H1 (cell line): ENCODE measurements at regions not wholly inside any gene's neighbourhood (a gene's known extent, or its start where the extent isn't known, plus 50 kb on each side); places are given as distances from the start of the nearest gene placed in this dataset.

Source experiments
- CTCF ChIA-PET: fragments of 300-600 bp; sonication (Branson Sonifier 250); formaldehyde crosslinking; loops from one replicate; lab custom pipeline; 2021; ENCODE audit not compliant: partially characterized antibody; lab: Charles Lee
- POLR2A ChIA-PET: fragments of 300-600 bp; sonication (Branson Sonifier 250); formaldehyde crosslinking; loops from one replicate; lab custom pipeline; 2021; ENCODE audit warnings: inconsistent platforms; ENCODE audit not compliant: partially characterized antibody; lab: Charles Lee
- DNase-seq, 2 experiments: peaks; one replicate each; pipeline versions ENCODE4 v3.0.0 to v3.0.0-alpha.2; 2010 to 2022; ENCODE audit warnings: low spot score in 2 of 2, low read depth in 1 of 2, mixed read lengths in 1 of 2
- FAIRE-seq: peaks from 2 replicates; lab custom pipeline; 2011; peaks lifted over from hg19 to GRCh38; lab: Jason Lieb, UNC
- H2AFZ ChIP-seq: 2 replicates; pipeline ENCODE4 v1.8.1; 2012; ENCODE audit warnings: low read length, inconsistent platforms
- H2AK5ac ChIP-seq: 2 replicates; pipeline ENCODE4 v1.6.1; 2013; ENCODE audit warnings: low read depth, low read length
- H2BK120ac ChIP-seq: replicated peaks from 2 replicates; pipeline ENCODE3; 2013; ENCODE audit warnings: low read depth, low read length, inconsistent platforms
- H2BK12ac ChIP-seq: 2 replicates; pipeline ENCODE4 v1.6.1; 2013; ENCODE audit warnings: low read depth, low read length
- H2BK15ac ChIP-seq: 2 replicates; pipeline ENCODE4 v1.6.1; 2013; ENCODE audit warnings: low read length
- H2BK20ac ChIP-seq: 2 replicates; pipeline ENCODE4 v1.6.1; 2013; ENCODE audit warnings: low read length
- H2BK5ac ChIP-seq: 2 replicates; pipeline ENCODE4 v1.6.1; 2013; ENCODE audit warnings: low read depth, low read length
- H3K14ac ChIP-seq: 2 replicates; pipeline ENCODE4 v1.6.1; 2013; ENCODE audit warnings: inconsistent platforms; ENCODE audit not compliant: insufficient read length
- H3K18ac ChIP-seq: 2 replicates; pipeline ENCODE4 v1.6.1; 2013; ENCODE audit warnings: low read length; ENCODE audit errors: extremely low read depth
- H3K23ac ChIP-seq: 2 replicates; pipeline ENCODE4 v1.6.1; 2013; ENCODE audit warnings: inconsistent platforms; ENCODE audit not compliant: insufficient read length
- H3K23me2 ChIP-seq: 2 replicates; pipeline ENCODE4 v1.6.1; 2013; ENCODE audit warnings: low read depth, low read length
- H3K27ac ChIP-seq: 2 replicates; pipeline ENCODE4 v1.6.1; 2011; ENCODE audit warnings: low read depth, low read length, inconsistent platforms
- H3K27me3 ChIP-seq, 4 experiments: replicated peaks in 1 of 4; 1 replicate in 1 of 4; 2 replicates in 3 of 4; pipeline versions ENCODE4 v1.6.1 to v1.8.1; 2011 to 2013; ENCODE audit warnings: low read length in 3 of 4, mild to moderate bottlenecking in 3 of 4, inconsistent platforms in 2 of 4, mixed read lengths in 2 of 4, moderate library complexity in 1 of 4; ENCODE audit not compliant: control insufficient read depth in 3 of 4, insufficient read depth in 3 of 4; ENCODE audit errors: extremely low read depth in 1 of 4
- H3K36me3 ChIP-seq, 4 experiments: 2 replicates each; pipeline versions ENCODE4 v1.6.1 to v1.8.1; 2011 to 2013; ENCODE audit warnings: mild to moderate bottlenecking in 4 of 4, low read length in 3 of 4, moderate library complexity in 2 of 4, control low read depth in 1 of 4, inconsistent platforms in 1 of 4; ENCODE audit not compliant: insufficient read depth in 4 of 4, control insufficient read depth in 2 of 4
- H3K4ac ChIP-seq: replicated peaks from 2 replicates; pipeline ENCODE3; 2013; ENCODE audit warnings: low read length, low read depth, mixed read lengths, inconsistent platforms; ENCODE audit not compliant: insufficient read length
- H3K4me1 ChIP-seq, 4 experiments: replicated peaks in 1 of 4; 1 replicate in 1 of 4; 2 replicates in 3 of 4; pipeline versions ENCODE4 v1.6.1 to v1.8.1; 2011 to 2013; ENCODE audit warnings: low read length in 3 of 4, inconsistent platforms in 2 of 4, mixed read lengths in 1 of 4; ENCODE audit not compliant: insufficient read depth in 4 of 4, control insufficient read depth in 3 of 4
- H3K4me2 ChIP-seq, 2 experiments: 2 replicates each; pipeline versions ENCODE4 v1.6.1 to v1.8.1; 2011 to 2013; ENCODE audit warnings: low read depth in 2 of 2, low read length in 2 of 2, control low read depth in 1 of 2, inconsistent platforms in 1 of 2, mild to moderate bottlenecking in 1 of 2; ENCODE audit not compliant: insufficient read depth in 1 of 2
- H3K4me3 ChIP-seq, 4 experiments: fragments of 200-600, 300-600 bp in 1 of 4; sonication (generic), shearing (Covaris generic), sonication (Bioruptor Twin) in 1 of 4; 2 replicates each; pipeline versions ENCODE4 v1.5.1 to v1.8.1; 2011 to 2016; ENCODE audit warnings: low read length in 4 of 4, low read depth in 3 of 4, control low read depth in 2 of 4, inconsistent platforms in 2 of 4, mild to moderate bottlenecking in 2 of 4, mixed read lengths in 1 of 4, moderate library complexity in 1 of 4; ENCODE audit not compliant: insufficient read depth in 2 of 4; ENCODE audit errors: extremely low read depth in 1 of 4
- H3K56ac ChIP-seq: replicated peaks from 2 replicates; pipeline ENCODE3; 2013; ENCODE audit warnings: low read depth, mild to moderate bottlenecking, mixed read lengths, low read length, inconsistent platforms; ENCODE audit not compliant: insufficient read length
- H3K79me1 ChIP-seq: 2 replicates; pipeline ENCODE4 v1.6.1; 2013; ENCODE audit warnings: low read depth, low read length, control low read depth
- H3K79me2 ChIP-seq, 2 experiments: 2 replicates each; pipeline versions ENCODE4 v1.6.1 to v1.8.1; 2012 to 2013; ENCODE audit warnings: low read length in 2 of 2, mild to moderate bottlenecking in 2 of 2, inconsistent platforms in 1 of 2; ENCODE audit not compliant: insufficient read depth in 2 of 2, control insufficient read depth in 1 of 2
- H3K9ac ChIP-seq, 4 experiments: replicated peaks in 1 of 4; 1 replicate in 1 of 4; 2 replicates in 3 of 4; pipeline versions ENCODE4 v1.6.1 to v1.8.1; 2011 to 2013; ENCODE audit warnings: low read depth in 3 of 4, low read length in 3 of 4, control low read depth in 2 of 4, mild to moderate bottlenecking in 2 of 4, moderate library complexity in 2 of 4, inconsistent platforms in 1 of 4; ENCODE audit errors: extremely low read depth in 1 of 4
- H3K9me3 ChIP-seq, 2 experiments: 2 replicates each; pipeline versions ENCODE4 v1.6.1 to v1.8.1; 2012 to 2013; ENCODE audit warnings: mild to moderate bottlenecking in 2 of 2, moderate library complexity in 2 of 2, control low read depth in 1 of 2, inconsistent platforms in 1 of 2, low read depth in 1 of 2, low read length in 1 of 2, mixed read lengths in 1 of 2; ENCODE audit not compliant: insufficient read depth in 2 of 2
- H4K20me1 ChIP-seq, 2 experiments: replicated peaks in 1 of 2; 2 replicates each; pipeline versions ENCODE3 to v1.8.1; 2011 to 2013; ENCODE audit warnings: inconsistent platforms in 2 of 2, low read length in 2 of 2, mild to moderate bottlenecking in 1 of 2; ENCODE audit not compliant: insufficient read depth in 2 of 2, control insufficient read depth in 1 of 2
- H4K5ac ChIP-seq: 2 replicates; pipeline ENCODE4 v1.6.1; 2013; ENCODE audit warnings: low read length, low read depth, mixed read lengths, inconsistent platforms; ENCODE audit not compliant: insufficient read length
- H4K8ac ChIP-seq: 2 replicates; pipeline ENCODE4 v1.8.0; 2013; ENCODE audit warnings: mild to moderate bottlenecking, moderate library complexity, low read length, inconsistent platforms; ENCODE audit not compliant: insufficient read depth; ENCODE audit errors: extremely low read depth
- H4K91ac ChIP-seq: replicated peaks from 2 replicates; pipeline ENCODE3; 2013; ENCODE audit warnings: low read length, mixed read lengths, inconsistent platforms; ENCODE audit not compliant: insufficient read length
- ASH2L ChIP-seq: fragments of 200-600, 300-600 bp; sonication (generic); IDR thresholded peaks from one replicate; pipeline ENCODE4 v1.7.1; 2017; ENCODE audit warnings: low read length
- EZH2 ChIP-seq: fragments of 200-600 bp; sonication (generic); IDR thresholded peaks from 2 replicates; pipeline ENCODE4 v1.7.1; 2012; ENCODE audit warnings: low read depth, mild to moderate bottlenecking, moderate library complexity, low read length, inconsistent platforms; ENCODE audit not compliant: severe bottlenecking
- GTF2F1 ChIP-seq: IDR thresholded peaks from 2 replicates; pipeline ENCODE4 v1.6.1; 2012; ENCODE audit warnings: low read depth, low read length, improper control_type of control experiment, borderline replicate concordance
- HDAC6 ChIP-seq: IDR thresholded peaks from one replicate; pipeline ENCODE4 v1.7.1; 2012; ENCODE audit warnings: low read depth, mild to moderate bottlenecking, inconsistent platforms, low read length, moderate library complexity
- RAD21 ChIP-seq, 2 experiments: IDR thresholded peaks in 1 of 2; conservative IDR thresholded peaks in 1 of 2; 2 replicates each; pipeline ENCODE4 v1.6.1; 2011; ENCODE audit warnings: low read depth in 2 of 2, low read length in 2 of 2, improper control_type of control experiment in 1 of 2, inconsistent platforms in 1 of 2, mild to moderate bottlenecking in 1 of 2, moderate library complexity in 1 of 2
- RBBP5 ChIP-seq: IDR thresholded peaks from 2 replicates; pipeline ENCODE4 v1.7.1; 2012; ENCODE audit warnings: low read depth, mild to moderate bottlenecking, inconsistent platforms, low read length, moderate library complexity, borderline replicate concordance
- SIRT6 ChIP-seq: IDR thresholded peaks from one replicate; pipeline ENCODE4 v1.7.1; 2012; ENCODE audit warnings: low read length, inconsistent platforms
- SIX5 ChIP-seq: IDR thresholded peaks from 2 replicates; pipeline ENCODE4 v1.6.1; 2011; ENCODE audit warnings: mild to moderate bottlenecking, low read depth, low read length
- SP2 ChIP-seq: IDR thresholded peaks from 2 replicates; pipeline ENCODE4 v1.6.1; 2012; ENCODE audit warnings: mild to moderate bottlenecking, low read length, inconsistent platforms
- TF ChIP-seq, protein P1 (sequence below): IDR thresholded peaks from 2 replicates; pipeline ENCODE4 v1.6.1; 2011; ENCODE audit warnings: low read length, improper control_type of control experiment

DNA sequence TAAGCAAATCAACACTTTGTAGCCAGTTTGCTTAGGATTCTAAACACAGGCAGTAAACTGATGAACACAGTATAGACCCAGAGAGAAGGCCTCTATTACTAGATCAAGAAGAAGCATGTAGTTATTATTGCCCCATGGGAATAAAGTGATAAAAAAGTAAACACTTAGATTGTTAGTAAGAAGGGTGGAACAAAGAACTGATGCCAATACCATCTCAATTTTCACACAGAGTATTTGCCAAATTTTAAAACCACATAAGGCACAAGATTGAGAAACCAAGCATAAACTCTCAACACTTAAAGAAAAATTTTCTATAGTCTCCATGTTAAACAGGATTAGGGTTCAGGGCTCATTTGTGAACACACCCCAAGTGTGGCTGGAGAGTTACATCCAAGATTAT lies 77.0 kb upstream of the SYT1 start:
- H3K79me1 ChIP-seq = no peaks in the 10 kb centered on the region
- H3K4me2 ChIP-seq = no peak overlapping the region
- H3K4ac ChIP-seq = no peak overlapping the region
- no peak overlapping the region for H2BK12ac ChIP-seq
- H4K91ac ChIP-seq = no peak overlapping the region
- H3K4me1 ChIP-seq = no peaks in the 10 kb centered on the region
- ChIA-PET POLR2A (no interaction called here), CTCF (no interaction called here)
- H2BK5ac ChIP-seq = no peak overlapping the region
- no peak overlapping the region for H3K4me3 ChIP-seq
- H3K9me3 ChIP-seq = no peaks in the 10 kb centered on the region
- no peak overlapping the region for H2BK20ac ChIP-seq
- no peak overlapping the region for H3K14ac ChIP-seq
- H3K23ac ChIP-seq = no peak overlapping the region
- H3K36me3 ChIP-seq = no peaks in the 10 kb centered on the region
- no peak overlapping the region for H2BK120ac ChIP-seq
- H3K23me2 ChIP-seq = no peaks in the 10 kb centered on the region
- no peak overlapping the region for H3K27ac ChIP-seq
- H2AK5ac ChIP-seq = no peak overlapping the region
- H3K27me3 ChIP-seq = no peaks in the 10 kb centered on the region
- FAIRE-seq (no peak), DNase-seq (no peak)
- no peaks in the 10 kb centered on the region for H4K20me1 ChIP-seq
- H4K8ac ChIP-seq = no peak overlapping the region
- H3K9ac ChIP-seq = no peak overlapping the region
- H4K5ac ChIP-seq = no peak overlapping the region
- H2AFZ ChIP-seq = no peak overlapping the region
- no peak overlapping the region for H3K18ac ChIP-seq
- TF ChIP-seq SP2 (no peak), EZH2 (no peak), ASH2L (no peak), RBBP5 (no peak), RAD21 (IDR thresholded peaks at IDR 0.05 in 1 of 2, conservative IDR thresholded peaks at IDR 0.05 in 1 of 2; ENCODE audit: low read depth in 2 of 2, low read length in 2 of 2) (no peak), SIX5 (no peak), HDAC6 (no peak), GTF2F1 (no peak), SIRT6 (no peak)
- TF ChIP-seq, protein P1, sequence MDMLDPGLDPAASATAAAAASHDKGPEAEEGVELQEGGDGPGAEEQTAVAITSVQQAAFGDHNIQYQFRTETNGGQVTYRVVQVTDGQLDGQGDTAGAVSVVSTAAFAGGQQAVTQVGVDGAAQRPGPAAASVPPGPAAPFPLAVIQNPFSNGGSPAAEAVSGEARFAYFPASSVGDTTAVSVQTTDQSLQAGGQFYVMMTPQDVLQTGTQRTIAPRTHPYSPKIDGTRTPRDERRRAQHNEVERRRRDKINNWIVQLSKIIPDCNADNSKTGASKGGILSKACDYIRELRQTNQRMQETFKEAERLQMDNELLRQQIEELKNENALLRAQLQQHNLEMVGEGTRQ = no peak
- H3K56ac ChIP-seq = no peak overlapping the region
- no peak overlapping the region for H2BK15ac ChIP-seq
- no peaks in the 10 kb centered on the region for H3K79me2 ChIP-seq
